ENCODE measurements at regions not wholly inside any gene's neighbourhood (a gene's known extent, or its start where the extent isn't known, plus 50 kb on each side); places are given as distances from the start of the nearest gene placed in this dataset.

DNA sequence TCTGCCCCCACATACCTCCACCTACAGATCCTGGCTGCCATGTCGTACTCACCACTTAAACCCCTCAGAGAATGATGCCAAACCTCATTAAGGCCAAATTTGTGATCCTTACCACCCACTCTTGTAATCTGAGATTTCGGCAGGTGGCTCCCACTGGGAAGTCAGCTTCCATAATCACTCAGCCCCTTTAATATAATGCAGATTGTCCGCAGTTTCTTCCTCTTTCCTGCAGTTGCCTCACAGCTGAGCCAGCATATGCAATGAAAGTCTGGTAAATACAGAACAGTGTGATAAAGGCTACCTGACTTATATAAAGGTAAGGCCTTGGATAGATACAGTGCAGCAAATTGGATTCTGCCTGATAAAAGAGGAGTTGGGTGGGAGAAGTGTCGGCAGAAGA, 515.2 kb upstream of the TENM4 start:
- TF ChIP-seq, protein P1, sequence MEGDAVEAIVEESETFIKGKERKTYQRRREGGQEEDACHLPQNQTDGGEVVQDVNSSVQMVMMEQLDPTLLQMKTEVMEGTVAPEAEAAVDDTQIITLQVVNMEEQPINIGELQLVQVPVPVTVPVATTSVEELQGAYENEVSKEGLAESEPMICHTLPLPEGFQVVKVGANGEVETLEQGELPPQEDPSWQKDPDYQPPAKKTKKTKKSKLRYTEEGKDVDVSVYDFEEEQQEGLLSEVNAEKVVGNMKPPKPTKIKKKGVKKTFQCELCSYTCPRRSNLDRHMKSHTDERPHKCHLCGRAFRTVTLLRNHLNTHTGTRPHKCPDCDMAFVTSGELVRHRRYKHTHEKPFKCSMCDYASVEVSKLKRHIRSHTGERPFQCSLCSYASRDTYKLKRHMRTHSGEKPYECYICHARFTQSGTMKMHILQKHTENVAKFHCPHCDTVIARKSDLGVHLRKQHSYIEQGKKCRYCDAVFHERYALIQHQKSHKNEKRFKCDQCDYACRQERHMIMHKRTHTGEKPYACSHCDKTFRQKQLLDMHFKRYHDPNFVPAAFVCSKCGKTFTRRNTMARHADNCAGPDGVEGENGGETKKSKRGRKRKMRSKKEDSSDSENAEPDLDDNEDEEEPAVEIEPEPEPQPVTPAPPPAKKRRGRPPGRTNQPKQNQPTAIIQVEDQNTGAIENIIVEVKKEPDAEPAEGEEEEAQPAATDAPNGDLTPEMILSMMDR (IDR thresholded peaks at IDR 0.05): no peak

DNA sequence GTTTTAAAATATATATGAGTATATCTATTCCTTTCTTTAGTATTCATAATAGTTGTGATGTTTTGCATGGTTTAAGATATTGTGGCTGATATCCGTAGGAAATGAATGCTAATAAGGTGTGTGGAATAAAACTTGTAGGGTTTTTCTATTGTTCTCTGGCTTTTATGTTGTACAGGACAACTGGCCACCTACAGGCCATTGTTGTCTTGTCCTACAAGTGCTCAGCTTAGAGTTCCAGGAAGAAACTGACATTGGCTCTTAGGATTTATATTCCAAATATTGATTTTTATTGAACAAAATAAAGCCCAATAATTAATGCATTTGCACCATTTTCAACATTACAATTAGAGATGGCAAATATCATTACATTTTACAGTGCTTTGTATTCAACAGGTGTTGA, 512.8 kb upstream of the TENM4 start:
- TF ChIP-seq, protein P1 (IDR thresholded peaks at IDR 0.05): no peak

DNA sequence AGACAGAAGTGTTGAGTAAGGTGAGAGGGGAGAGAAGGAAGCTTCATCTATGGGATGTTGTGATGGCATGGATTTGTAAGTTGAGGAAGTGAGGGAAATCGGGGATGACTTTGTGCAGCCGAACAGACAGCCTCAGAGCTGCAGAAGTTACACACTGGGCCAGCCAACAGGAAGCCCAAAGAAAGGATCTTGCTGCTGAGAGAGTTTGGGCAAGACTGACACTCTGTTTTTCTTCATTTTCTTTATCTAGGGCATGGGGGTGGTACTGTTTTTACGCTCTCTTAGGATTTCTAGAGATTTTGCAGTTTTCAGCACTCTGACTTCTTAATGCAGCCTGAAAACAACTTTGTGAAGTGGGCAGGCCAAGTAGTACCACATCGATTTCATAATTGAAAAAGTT, 509.9 kb upstream of the TENM4 start:
- TF ChIP-seq, protein P1 (IDR thresholded peaks at IDR 0.05): no peak

DNA sequence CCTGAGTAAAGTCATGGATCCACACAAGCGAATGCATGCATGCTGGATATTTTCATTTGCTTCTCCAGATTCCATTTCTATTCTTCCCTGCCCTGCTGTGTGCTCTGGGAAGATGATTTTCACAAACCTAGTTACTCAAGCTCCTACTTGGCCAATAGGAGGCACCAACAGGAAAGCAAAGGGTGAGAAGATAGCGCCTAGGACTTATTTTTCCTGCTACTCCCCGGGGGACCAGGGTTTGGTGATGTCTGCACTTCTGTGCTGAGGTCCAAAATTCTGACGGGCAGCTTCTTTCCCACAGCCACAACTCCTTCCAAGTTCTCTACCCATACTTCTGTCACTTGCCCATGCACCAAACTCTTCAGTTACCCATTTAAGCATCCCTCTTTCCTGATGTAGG, 509.3 kb upstream of the TENM4 start:
- TF ChIP-seq, protein P1 (IDR thresholded peaks at IDR 0.05): no peak

DNA sequence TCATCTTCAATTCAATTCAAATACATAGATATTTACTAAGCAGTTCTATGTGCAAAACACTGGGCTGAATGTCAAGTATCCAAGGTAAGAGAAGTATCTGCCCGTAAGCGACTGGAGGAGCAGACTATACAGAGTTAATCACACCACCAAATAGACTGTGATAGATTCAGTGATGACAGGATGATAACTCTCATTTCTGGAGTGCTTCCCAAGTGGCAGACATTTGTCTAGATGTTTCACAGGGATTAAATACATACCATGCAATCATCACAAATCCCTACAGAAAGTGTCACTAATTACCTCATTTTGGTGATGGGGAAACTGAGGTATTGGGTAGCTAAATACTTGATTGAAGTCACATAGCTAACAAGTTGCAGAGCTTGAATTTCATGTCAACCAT, 508.7 kb upstream of the TENM4 start:
- TF ChIP-seq, protein P1 (IDR thresholded peaks at IDR 0.05): no peak

DNA sequence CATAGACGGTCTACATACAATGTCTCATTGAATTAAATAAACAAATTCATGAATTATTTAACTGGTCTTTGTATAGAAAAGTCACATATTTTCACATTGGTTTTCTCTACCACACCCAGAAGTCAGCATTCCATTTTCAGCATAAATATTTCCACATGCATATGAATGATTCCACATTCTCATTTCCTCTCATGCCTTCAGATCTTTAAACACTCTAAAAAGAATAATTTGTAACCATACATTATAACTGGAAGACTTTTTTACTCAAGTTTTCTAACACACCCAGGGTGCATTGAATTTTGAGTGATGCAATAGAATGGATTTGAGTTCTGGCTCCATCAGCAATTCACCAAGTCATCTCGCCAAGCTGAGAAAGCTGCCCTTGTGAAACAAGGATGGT, 501.8 kb upstream of the TENM4 start:
- TF ChIP-seq, protein P1 (IDR thresholded peaks at IDR 0.05): no peak

DNA sequence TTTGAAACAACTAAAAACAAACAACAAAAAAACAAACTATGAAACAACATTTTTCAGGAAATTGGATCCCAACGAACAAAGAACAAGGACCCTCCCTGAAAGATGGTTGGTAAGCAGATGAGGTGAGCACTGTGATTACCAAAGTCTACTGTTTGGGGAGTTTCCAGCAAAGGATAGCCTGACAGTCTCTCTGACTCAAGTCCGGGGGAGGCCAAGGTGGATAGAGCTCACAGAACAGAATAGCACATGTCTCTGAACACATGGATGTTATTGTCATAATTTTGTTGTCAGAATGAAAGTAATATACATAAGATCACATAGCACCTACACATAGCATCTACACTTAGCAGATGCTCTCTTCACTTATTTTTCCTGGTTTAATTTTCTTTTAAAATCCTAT, 501.3 kb upstream of the TENM4 start:
- TF ChIP-seq, protein P1 (IDR thresholded peaks at IDR 0.05): no peak

DNA sequence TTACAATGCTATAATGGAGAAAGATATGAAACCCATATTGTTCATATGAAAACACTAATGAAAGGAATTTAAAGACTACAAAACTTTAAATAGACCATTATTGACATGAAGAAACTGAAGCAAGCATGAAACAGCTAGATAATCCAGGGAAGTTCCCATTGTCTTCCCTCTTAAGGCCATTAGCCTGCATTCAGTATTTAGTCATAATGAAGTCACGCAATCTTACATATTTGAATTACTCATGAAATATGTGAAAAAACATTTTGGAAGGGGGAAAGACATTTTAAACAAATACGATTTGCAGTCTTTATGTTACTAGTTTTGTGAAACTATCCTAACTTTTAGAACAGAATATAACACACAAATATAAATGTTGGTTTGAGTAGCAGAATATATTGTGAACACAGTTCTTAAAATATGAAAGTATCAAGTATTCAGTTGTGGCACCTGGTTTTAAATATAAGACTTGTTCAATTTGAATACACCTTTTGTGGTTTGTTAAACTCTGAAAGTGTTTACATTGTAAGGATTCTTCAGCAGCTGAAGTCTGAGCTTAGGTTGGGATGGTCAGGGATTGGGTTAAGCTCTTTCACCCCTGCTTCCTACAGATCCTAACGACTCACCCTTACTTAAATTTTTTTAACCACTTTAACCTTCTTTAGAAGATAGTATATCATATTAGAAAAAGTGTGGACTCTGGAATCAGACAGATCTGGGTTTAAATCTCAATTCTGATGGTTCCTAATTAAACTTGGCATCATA, 500.3 kb upstream of the TENM4 start:
- TF ChIP-seq, protein P1 (IDR thresholded peaks at IDR 0.05): no peak
